GM23338 (cell line): ENCODE measurements at regions not wholly inside any gene's neighbourhood (a gene's known extent, or its start where the extent isn't known, plus 50 kb on each side); places are given as distances from the start of the nearest gene placed in this dataset.

Experiments
- CREB1 ChIP-seq: fragments of 250-450 bp; sonication (Bioruptor Pico); IDR thresholded peaks from 2 replicates; pipeline ENCODE4 v1.5.0; 2020; ENCODE audit warnings: low read depth, mild to moderate bottlenecking, moderate library complexity
- EZH2 ChIP-seq: fragments of 200-600 bp; sonication (generic); IDR thresholded peaks from one replicate; pipeline ENCODE4 v1.8.0; 2017; ENCODE audit warnings: antibody characterized with exemption, mild to moderate bottlenecking, low read depth; ENCODE audit not compliant: unreplicated experiment
- EZH2phosphoT487 ChIP-seq: fragments of 200-600 bp; sonication (generic); IDR thresholded peaks from one replicate; pipeline ENCODE4 v1.8.1; 2018; ENCODE audit warnings: antibody characterized with exemption; ENCODE audit not compliant: unreplicated experiment
- REST ChIP-seq: IDR thresholded peaks from one replicate; pipeline ENCODE4 v1.6.1; 2018; ENCODE audit warnings: antibody characterized with exemption; ENCODE audit not compliant: unreplicated experiment
- STAT1 ChIP-seq: IDR thresholded peaks from one replicate; pipeline ENCODE4 v1.6.1; 2016; ENCODE audit warnings: antibody characterized with exemption; ENCODE audit not compliant: unreplicated experiment
- ZNF114 ChIP-seq: fragments of 250-450 bp; sonication (Bioruptor Pico); IDR thresholded peaks from 2 replicates; pipeline ENCODE4 v1.5.0; 2020; ENCODE audit warnings: mild to moderate bottlenecking, moderate library complexity
- TF ChIP-seq, protein P1 (sequence below), 2 experiments: fragments of 200-600 bp in 1 of 2; sonication (generic) in 1 of 2; conservative IDR thresholded peaks; 2 replicates each; pipeline versions ENCODE4 v1.5.1 to v1.6.1; 2016 to 2017; ENCODE audit warnings: antibody characterized with exemption in 2 of 2, low read depth in 2 of 2, mild to moderate bottlenecking in 2 of 2, moderate library complexity in 1 of 2

GRCh38 chr6:9468277-9468676 is 946.6 kb downstream of the TFAP2A start:
- TF ChIP-seq REST, result no peak
- TF ChIP-seq, protein P1, sequence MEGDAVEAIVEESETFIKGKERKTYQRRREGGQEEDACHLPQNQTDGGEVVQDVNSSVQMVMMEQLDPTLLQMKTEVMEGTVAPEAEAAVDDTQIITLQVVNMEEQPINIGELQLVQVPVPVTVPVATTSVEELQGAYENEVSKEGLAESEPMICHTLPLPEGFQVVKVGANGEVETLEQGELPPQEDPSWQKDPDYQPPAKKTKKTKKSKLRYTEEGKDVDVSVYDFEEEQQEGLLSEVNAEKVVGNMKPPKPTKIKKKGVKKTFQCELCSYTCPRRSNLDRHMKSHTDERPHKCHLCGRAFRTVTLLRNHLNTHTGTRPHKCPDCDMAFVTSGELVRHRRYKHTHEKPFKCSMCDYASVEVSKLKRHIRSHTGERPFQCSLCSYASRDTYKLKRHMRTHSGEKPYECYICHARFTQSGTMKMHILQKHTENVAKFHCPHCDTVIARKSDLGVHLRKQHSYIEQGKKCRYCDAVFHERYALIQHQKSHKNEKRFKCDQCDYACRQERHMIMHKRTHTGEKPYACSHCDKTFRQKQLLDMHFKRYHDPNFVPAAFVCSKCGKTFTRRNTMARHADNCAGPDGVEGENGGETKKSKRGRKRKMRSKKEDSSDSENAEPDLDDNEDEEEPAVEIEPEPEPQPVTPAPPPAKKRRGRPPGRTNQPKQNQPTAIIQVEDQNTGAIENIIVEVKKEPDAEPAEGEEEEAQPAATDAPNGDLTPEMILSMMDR (conservative IDR thresholded peaks at IDR 0.05; ENCODE audit: low read depth in 2 of 2), result no peak
- TF ChIP-seq EZH2, result no peak
- no peak for TF ChIP-seq ZNF114 (CRISPR knock-in tag)
- TF ChIP-seq CREB1 (CRISPR knock-in tag), result no peak
- no peak for TF ChIP-seq STAT1
- no peak for TF ChIP-seq EZH2phosphoT487
